Pancreas (tissue), 10 donors: ENCODE measurements at regions not wholly inside any gene's neighbourhood (a gene's known extent, or its start where the extent isn't known, plus 50 kb on each side); places are given as distances from the start of the nearest gene placed in this dataset.
"Not testable (repeated sequence)": the region's sequence is repeated elsewhere in the genome, so short reads cannot be mapped to it uniquely, and the experiment has no call there.

ENCODE experiments used
- ATAC-seq, 4 donors: fragments of 200-7000 bp; cut with Tn5 transposase; one replicate each; pipeline versions ENCODE4 v1.8.0 to v1.9.1; 2020; ENCODE audit warnings: mild to moderate bottlenecking in 4 of 4, moderate library complexity in 4 of 4
- DNase-seq, 6 donors: peaks; one replicate each; pipeline ENCODE4 v3.0.0-alpha.2; 2020
- FAIRE-seq: peaks from 2 replicates; lab custom pipeline; 2012; peaks lifted over from hg19 to GRCh38; lab: Jason Lieb, UNC
- H3K27ac ChIP-seq, 4 donors: fragments of 200-600 bp; sonication (generic); 1 replicate in 3 of 4; 2 replicates in 1 of 4; pipeline versions ENCODE4 v1.5.0 to v1.8.0; 2020
- H3K27me3 ChIP-seq, 4 donors: fragments of 200-600 bp; one replicate each; pipeline ENCODE4 v1.8.0; 2021
- H3K36me3 ChIP-seq, 3 donors: fragments of 200-600 bp; sonication (generic) in 1 of 3; one replicate each; pipeline versions ENCODE4 v1.5.0 to v1.8.0; 2020 to 2021
- H3K4me1 ChIP-seq, 3 donors: fragments of 200-600 bp; one replicate each; pipeline ENCODE4 v1.8.0; 2021
- H3K4me3 ChIP-seq, 4 donors: fragments of 200-600 bp; sonication (generic) in 2 of 4; one replicate each; pipeline versions ENCODE4 v1.5.0 to v1.8.0; 2020 to 2021
- H3K9me3 ChIP-seq, 4 donors: fragments of 200-600 bp; one replicate each; pipeline ENCODE4 v1.8.0; 2021
- CTCF ChIP-seq, 4 donors: fragments of 200-600 bp; sonication (generic) in 3 of 4; IDR thresholded peaks; one replicate each; pipeline versions ENCODE4 v1.5.0 to v1.8.0; 2021; ENCODE audit warnings: antibody characterized with exemption in 4 of 4
- WGBS, 2 donors: extraction: QIAGEN DNeasy Blood & Tissue Kit; methylation state at CpG; one replicate each; pipeline ENCODE4 v1.1.7; 2013; 5-methylcytosine and 5-hydroxymethylcytosine counted together
- intact Hi-C, 3 donors: fragments of 100-400 bp; cut with DNase I; formaldehyde crosslinking; loops; one replicate each; pipeline versions ENCODE4 v1.11.1 to v1.14.2; 2022
- donor health status: healthy with polysubstance abuse.
- donor health status: DM: no; HTN: no; CAD: no; lungs with moderate emphysema.
- donor health status: DM: no; HTN: no; CAD: no.
- donor health status: control.
- donor health status: control.
- donor health status: Bipolar disorder and iron deficiency.
- donor health status: DM: yes; HTN: yes; CAD: no.
- donor health status: DM: no; HTN: no; CAD: no.
- donor health status: DM: no; HTN: no; CAD: no.
- donor health status: DM: yes; HTN: yes; CAD: no.

- 32 to 42% methylated on average over 2 of the region's 2 CpGs for WGBS, 2 donors
- Histone ChIP-seq H3K27ac (no peak overlapping the region), H3K4me1 (no peaks in the 10 kb centered on the region), H3K27me3 (no peaks in the 10 kb centered on the region), H3K9me3 (no peaks in the 10 kb centered on the region), H3K4me3 (no peak overlapping the region), H3K36me3 (no peaks in the 10 kb centered on the region)
- FAIRE-seq (no peak), DNase-seq (no peak), ATAC-seq (no peak)
- intact Hi-C loops = no loop called here
- no peak for TF ChIP-seq CTCF (IDR thresholded peaks at IDR 0.05)
These were observed 758.1 kb upstream of the EPHA7 start for GRCh38 chr6:94177429-94177828.

GRCh38 chr6:94175465-94175864 is 756.1 kb upstream of the EPHA7 start:
- no peak for TF ChIP-seq CTCF (IDR thresholded peaks at IDR 0.05)
- 55 to 81% methylated on average over 2 of the region's 2 CpGs for WGBS, 2 donors
- ATAC-seq (no peak), DNase-seq (no peak), FAIRE-seq (no peak)
- Histone ChIP-seq H3K36me3 (no peaks in the 10 kb centered on the region), H3K4me1 (no peaks in the 10 kb centered on the region), H3K27me3 (no peaks in the 10 kb centered on the region), H3K27ac (no peak overlapping the region), H3K4me3 (no peak overlapping the region), H3K9me3 (no peaks in the 10 kb centered on the region)
- intact Hi-C loops = no loop called here

GRCh38 chr6:94163877-94164276 is 744.5 kb upstream of the EPHA7 start:
- Histone ChIP-seq H3K4me1 (no peaks in the 10 kb centered on the region), H3K27ac (no peak overlapping the region), H3K9me3 (no peaks in the 10 kb centered on the region), H3K27me3 (no peaks in the 10 kb centered on the region), H3K4me3 (no peak overlapping the region), H3K36me3 (no peaks in the 10 kb centered on the region)
- TF ChIP-seq CTCF (IDR thresholded peaks at IDR 0.05) = no peak
- DNase-seq (no peak), FAIRE-seq (no peak), ATAC-seq (no peak)
- intact Hi-C loops = no loop called here
- 86 to 87% methylated on average over 1 of the region's 1 CpG for WGBS, 2 donors

- no peaks in the 10 kb centered on the region for H3K36me3 ChIP-seq
- FAIRE-seq (no peak), ATAC-seq (no peak), DNase-seq (no peak)
- no peaks in the 10 kb centered on the region for H3K27me3 ChIP-seq
- 56 to 71% methylated on average over 2 of the region's 2 CpGs for WGBS, 2 donors
- no peak overlapping the region for H3K4me3 ChIP-seq
- no peak for TF ChIP-seq CTCF (IDR thresholded peaks at IDR 0.05)
- H3K9me3 ChIP-seq = no peaks in the 10 kb centered on the region
- H3K4me1 ChIP-seq = no peaks in the 10 kb centered on the region
- intact Hi-C loops = no loop called here
- no peak overlapping the region for H3K27ac ChIP-seq
These were observed 731.5 kb upstream of the EPHA7 start for GRCh38 chr6:94150886-94151285.

GRCh38 chr6:94144807-94145206 is 725.4 kb upstream of the EPHA7 start:
- FAIRE-seq (no peak), ATAC-seq (no peak), DNase-seq (no peak)
- intact Hi-C loops = no loop called here
- Histone ChIP-seq H3K27me3 (no peaks in the 10 kb centered on the region), H3K27ac (no peak overlapping the region), H3K4me3 (no peak overlapping the region), H3K4me1 (no peaks in the 10 kb centered on the region), H3K9me3 (no peaks in the 10 kb centered on the region), H3K36me3 (no peaks in the 10 kb centered on the region)
- TF ChIP-seq CTCF (IDR thresholded peaks at IDR 0.05) = no peak

GRCh38 chr6:94137178-94137577 is 717.8 kb upstream of the EPHA7 start:
- H3K27ac ChIP-seq, H3K9me3 ChIP-seq, H3K4me3 ChIP-seq, FAIRE-seq, ATAC-seq, H3K4me1 ChIP-seq, intact Hi-C loops, DNase-seq, H3K27me3 ChIP-seq, H3K36me3 ChIP-seq: not testable (repeated sequence)
- WGBS, 2 donors = 76 to 86% methylated on average over 11 of the region's 11 CpGs
